ENCODE measurements at regions not wholly inside any gene's neighbourhood (a gene's known extent, or its start where the extent isn't known, plus 50 kb on each side); places are given as distances from the start of the nearest gene placed in this dataset.

GRCh38 chr5:107213025-107213424 lies 457.7 kb downstream of the EFNA5 start:
- DNase-seq, result no peak

- DNase-seq, result no peak
Observed at GRCh38 chr5:107211630-107212029, 459.1 kb downstream of the EFNA5 start.

- DNase-seq, result no peak
Observed at GRCh38 chr5:107208867-107209266, 461.9 kb downstream of the EFNA5 start.

GRCh38 chr5:107204413-107204812 lies 466.3 kb downstream of the EFNA5 start:
- DNase-seq, result no peak

- no peak for DNase-seq
Observed at GRCh38 chr5:107203243-107203642, 467.5 kb downstream of the EFNA5 start.

GRCh38 chr5:107199756-107200155 lies 471.0 kb downstream of the EFNA5 start:
- DNase-seq, result no peak

GRCh38 chr5:107196500-107197059 lies 474.2 kb downstream of the EFNA5 start:
- DNase-seq, result no peak

- no peak for DNase-seq
Observed at GRCh38 chr5:107195890-107196395, 474.8 kb downstream of the EFNA5 start.

- DNase-seq, result no peak
Observed at GRCh38 chr5:107184871-107185270, 485.9 kb downstream of the EFNA5 start.

GRCh38 chr5:107184066-107184465 lies 486.7 kb downstream of the EFNA5 start:
- DNase-seq, result no peak

- DNase-seq, result no peak
Observed at GRCh38 chr5:107170620-107171019, 500.1 kb downstream of the EFNA5 start.

- DNase-seq, result no peak
Observed at GRCh38 chr5:107169867-107170266, 500.9 kb downstream of the EFNA5 start.

- no peak for DNase-seq
Observed at GRCh38 chr5:107168848-107169752, 501.6 kb downstream of the EFNA5 start.

GRCh38 chr5:107168086-107168485 lies 502.7 kb downstream of the EFNA5 start:
- DNase-seq, result no peak

- DNase-seq, result no peak
Observed at GRCh38 chr5:107165296-107165695, 505.4 kb downstream of the EFNA5 start.

- no peak for DNase-seq
Observed at GRCh38 chr5:107157809-107158208, 512.9 kb downstream of the EFNA5 start.

- no peak for DNase-seq
Observed at GRCh38 chr5:107155707-107156106, 515.0 kb downstream of the EFNA5 start.

- DNase-seq, result no peak
Observed at GRCh38 chr5:107154593-107154992, 516.1 kb downstream of the EFNA5 start.

- DNase-seq, result no peak
Observed at GRCh38 chr5:107153283-107153682, 517.5 kb downstream of the EFNA5 start.

GRCh38 chr5:107149243-107150005 lies 521.3 kb downstream of the EFNA5 start:
- DNase-seq, result no peak

- no peak for DNase-seq
Observed at GRCh38 chr5:107147589-107147988, 523.1 kb downstream of the EFNA5 start.

- no peak for DNase-seq
Observed at GRCh38 chr5:107146901-107147300, 523.8 kb downstream of the EFNA5 start.

- no peak for DNase-seq
Observed at GRCh38 chr5:107135391-107135790, 535.3 kb downstream of the EFNA5 start.

- DNase-seq, result no peak
Observed at GRCh38 chr5:107134931-107135330, 535.8 kb downstream of the EFNA5 start.
